ES-I3 (cell line): ENCODE measurements at regions not wholly inside any gene's neighbourhood (a gene's known extent, or its start where the extent isn't known, plus 50 kb on each side); places are given as distances from the start of the nearest gene placed in this dataset.
"Not testable (repeated sequence)": the region's sequence is repeated elsewhere in the genome, so short reads cannot be mapped to it uniquely, and the experiment has no call there.

ENCODE experiments used
- H3K36me3 ChIP-seq: 2 replicates; pipeline ENCODE4 v1.6.1; 2013; ENCODE audit warnings: mild to moderate bottlenecking, low read length, control low read depth, moderate library complexity; ENCODE audit not compliant: insufficient read depth
- H3K4me1 ChIP-seq: 2 replicates; pipeline ENCODE4 v1.6.1; 2013; ENCODE audit warnings: mild to moderate bottlenecking, control low read depth, low read length; ENCODE audit not compliant: insufficient read depth
- H3K9ac ChIP-seq: 2 replicates; pipeline ENCODE4 v1.6.1; 2013; ENCODE audit warnings: low read depth, mild to moderate bottlenecking, low read length, moderate library complexity
- H3K9me3 ChIP-seq: 2 replicates; pipeline ENCODE4 v1.6.1; 2013; ENCODE audit warnings: mild to moderate bottlenecking, low read length, moderate library complexity; ENCODE audit not compliant: control insufficient read depth, insufficient read depth

- Histone ChIP-seq H3K9ac (no peak overlapping the region), H3K36me3 (no peaks in the 10 kb centered on the region; the same call in 1 of the 2 replicates), H3K4me1 (peaks cover 23% of the 10 kb centered on the region), H3K9me3 (no peaks in the 10 kb centered on the region)
Measured at GRCh38 chr21:35469498-35469897, 420.4 kb upstream of the RUNX1 start.

- H3K36me3 ChIP-seq = no peaks in the 10 kb centered on the region; the same call in 1 of the 2 replicates
- H3K9me3 ChIP-seq = no peaks in the 10 kb centered on the region
- peaks cover 23% of the 10 kb centered on the region for H3K4me1 ChIP-seq
- no peak overlapping the region for H3K9ac ChIP-seq
Measured at GRCh38 chr21:35468991-35469390, 419.9 kb upstream of the RUNX1 start.

- Histone ChIP-seq H3K9ac (no peak overlapping the region), H3K4me1 (peaks cover 23% of the 10 kb centered on the region), H3K36me3 (no peaks in the 10 kb centered on the region; the same call in 1 of the 2 replicates), H3K9me3 (no peaks in the 10 kb centered on the region)
Measured at GRCh38 chr21:35467566-35467965, 418.5 kb upstream of the RUNX1 start.

GRCh38 chr21:35466681-35467080 is 417.6 kb upstream of the RUNX1 start:
- H3K36me3 ChIP-seq, H3K9me3 ChIP-seq, H3K9ac ChIP-seq: not testable (repeated sequence)
- peaks cover 18% of the 10 kb centered on the region for H3K4me1 ChIP-seq

- Histone ChIP-seq H3K4me1 (peaks cover 11% of the 10 kb centered on the region), H3K9ac (no peak overlapping the region), H3K9me3 (no peaks in the 10 kb centered on the region), H3K36me3 (no peaks in the 10 kb centered on the region; the same call in 1 of the 2 replicates)
Measured at GRCh38 chr21:35465741-35466140, 416.6 kb upstream of the RUNX1 start.

GRCh38 chr21:35461700-35462099 is 412.6 kb upstream of the RUNX1 start:
- Histone ChIP-seq H3K9me3 (no peaks in the 10 kb centered on the region), H3K9ac (no peak overlapping the region), H3K36me3 (no peaks in the 10 kb centered on the region; the same call in 1 of the 2 replicates), H3K4me1 (0 out of 2 replicates have a peak, but pooled peaks cover 3% of the 10 kb centered on the region)

- H3K9ac ChIP-seq = no peak overlapping the region
- H3K4me1 ChIP-seq = 0 out of 2 replicates have a peak, but pooled peaks cover 3% of the 10 kb centered on the region
- no peaks in the 10 kb centered on the region for H3K9me3 ChIP-seq
- H3K36me3 ChIP-seq = no peaks in the 10 kb centered on the region; the same call in 1 of the 2 replicates
Measured at GRCh38 chr21:35460441-35460840, 411.3 kb upstream of the RUNX1 start.

- Histone ChIP-seq H3K9ac (no peak overlapping the region), H3K4me1 (0 out of 2 replicates have a peak, but pooled peaks cover 3% of the 10 kb centered on the region), H3K9me3 (no peaks in the 10 kb centered on the region), H3K36me3 (no peaks in the 10 kb centered on the region)
Measured at GRCh38 chr21:35458405-35458804, 409.3 kb upstream of the RUNX1 start.

GRCh38 chr21:35457097-35457804 is 408.1 kb upstream of the RUNX1 start:
- no peak overlapping the region for H3K9ac ChIP-seq
- H3K4me1 ChIP-seq = 0 out of 2 replicates have a peak, but pooled peaks cover 3% of the 10 kb centered on the region
- H3K9me3 ChIP-seq = no peaks in the 10 kb centered on the region
- no peaks in the 10 kb centered on the region for H3K36me3 ChIP-seq

GRCh38 chr21:35451276-35451675 is 402.2 kb upstream of the RUNX1 start:
- H3K4me1 ChIP-seq = no peaks in the 10 kb centered on the region
- no peaks in the 10 kb centered on the region for H3K36me3 ChIP-seq
- no peaks in the 10 kb centered on the region; the same call in 1 of the 2 replicates for H3K9me3 ChIP-seq
- H3K9ac ChIP-seq = no peak overlapping the region

- Histone ChIP-seq H3K9me3 (no peaks in the 10 kb centered on the region; the same call in 1 of the 2 replicates), H3K36me3 (no peaks in the 10 kb centered on the region), H3K4me1 (no peaks in the 10 kb centered on the region), H3K9ac (no peak overlapping the region)
Measured at GRCh38 chr21:35450830-35451229, 401.7 kb upstream of the RUNX1 start.

- Histone ChIP-seq H3K9ac (no peak overlapping the region), H3K9me3 (no peaks in the 10 kb centered on the region; the same call in 1 of the 2 replicates), H3K4me1 (no peaks in the 10 kb centered on the region), H3K36me3 (no peaks in the 10 kb centered on the region)
Measured at GRCh38 chr21:35449846-35450245, 400.7 kb upstream of the RUNX1 start.

GRCh38 chr21:35448876-35449599 is 399.9 kb upstream of the RUNX1 start:
- no peaks in the 10 kb centered on the region for H3K36me3 ChIP-seq
- H3K4me1 ChIP-seq = no peaks in the 10 kb centered on the region
- H3K9me3 ChIP-seq = no peaks in the 10 kb centered on the region; the same call in 1 of the 2 replicates
- H3K9ac ChIP-seq = no peak overlapping the region

GRCh38 chr21:35444391-35444790 is 395.3 kb upstream of the RUNX1 start:
- Histone ChIP-seq H3K9me3 (no peaks in the 10 kb centered on the region), H3K9ac (no peak overlapping the region), H3K4me1 (no peaks in the 10 kb centered on the region), H3K36me3 (no peaks in the 10 kb centered on the region)
